Coronary artery (tissue), 2 donors: ENCODE measurements at regions not wholly inside any gene's neighbourhood (a gene's known extent, or its start where the extent isn't known, plus 50 kb on each side); places are given as distances from the start of the nearest gene placed in this dataset.

Experiments
- DNase-seq: peaks from one replicate; pipeline ENCODE4 v3.0.0-alpha.2; 2017; ENCODE audit warnings: low spot score
- H3K27ac ChIP-seq, 2 donors: fragments of 200-600 bp; sonication (generic); one replicate each; pipeline ENCODE4 v1.5.1; 2016 to 2019
- H3K4me3 ChIP-seq: fragments of 200-600 bp; sonication (generic); 2 replicates; pipeline ENCODE4 v1.5.1; 2016; ENCODE audit warnings: mild to moderate bottlenecking, moderate library complexity
- CTCF ChIP-seq: fragments of 200-600 bp; sonication (generic); IDR thresholded peaks from one replicate; pipeline ENCODE4 v1.5.1; 2019; ENCODE audit warnings: antibody characterized with exemption

- Histone ChIP-seq H3K27ac (no peak overlapping the region), H3K4me3 (no peak overlapping the region)
- TF ChIP-seq CTCF: no peak
- no peak for DNase-seq
Measured at GRCh38 chr13:106675311-106675710, 107.4 kb upstream of the ARGLU1 start.

DNA sequence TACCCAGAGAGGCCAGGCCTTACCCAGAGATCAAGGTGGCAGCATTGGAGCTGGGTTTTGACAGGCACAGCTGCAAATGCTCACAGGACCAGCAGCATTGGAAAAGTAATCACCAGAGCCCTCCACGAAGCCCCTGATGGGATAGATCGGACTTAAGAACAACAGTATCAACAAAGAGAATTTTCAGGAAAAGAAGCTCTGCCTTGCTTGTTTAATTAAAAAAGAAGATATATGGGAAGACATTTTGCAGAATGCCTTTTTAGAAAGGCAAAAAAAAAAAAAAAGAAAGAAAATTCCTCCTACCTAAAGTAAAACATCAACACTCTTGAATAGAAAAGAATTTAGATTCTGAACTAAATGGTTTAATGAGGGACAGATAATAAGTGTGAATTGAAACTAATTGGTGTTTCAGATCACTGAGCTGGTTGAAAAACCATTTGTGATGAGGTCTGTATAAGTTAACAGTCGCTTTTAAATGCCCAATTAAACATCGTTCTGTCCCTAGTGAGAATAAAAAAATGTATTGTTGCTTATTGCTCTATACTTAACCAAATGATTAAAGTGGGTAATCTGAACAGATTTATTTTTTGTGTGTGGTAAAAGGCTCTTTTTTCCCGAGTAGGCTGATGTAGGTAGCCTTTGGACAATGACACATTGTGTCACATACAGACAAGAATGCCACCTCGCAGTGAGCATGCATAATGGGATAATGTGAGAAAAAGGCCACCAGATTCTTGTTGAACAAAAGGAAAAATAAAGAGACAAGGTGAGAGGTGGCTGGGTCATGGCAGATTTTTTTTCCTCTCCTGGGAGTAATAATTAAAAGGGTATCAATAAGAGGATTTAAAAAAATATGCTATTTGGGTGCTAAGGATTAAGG is 93.0 kb upstream of the ARGLU1 start:
- no peak for DNase-seq
- TF ChIP-seq CTCF: no peak
- Histone ChIP-seq H3K27ac (no peak overlapping the region), H3K4me3 (no peak overlapping the region)

DNA sequence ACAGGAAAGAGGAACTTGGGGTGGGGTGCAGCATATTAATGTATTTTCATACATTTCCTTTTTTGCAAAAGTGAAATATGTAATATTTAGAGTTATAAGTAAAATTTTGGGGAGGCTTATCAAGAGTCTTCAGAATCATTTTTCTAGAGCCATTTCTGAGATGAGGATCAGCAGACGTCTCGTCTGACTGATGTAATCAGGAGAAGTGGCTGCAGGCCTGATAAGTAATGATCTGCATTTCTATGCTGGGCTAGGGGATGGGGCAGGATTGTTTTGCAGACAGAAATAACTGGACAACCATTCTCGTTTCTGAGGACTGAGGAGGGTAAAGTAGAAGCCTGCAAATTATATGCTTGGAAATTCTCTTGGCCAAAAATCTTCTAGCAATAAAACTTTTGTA is 89.2 kb upstream of the ARGLU1 start:
- no peak for DNase-seq
- Histone ChIP-seq H3K27ac (no peak overlapping the region), H3K4me3 (no peak overlapping the region)
- no peak for TF ChIP-seq CTCF

- no peak overlapping the region for H3K27ac ChIP-seq
- no peak for DNase-seq
- no peak overlapping the region for H3K4me3 ChIP-seq
- TF ChIP-seq CTCF: no peak
Measured at GRCh38 chr13:106656186-106656585, 88.2 kb upstream of the ARGLU1 start.

- Histone ChIP-seq H3K27ac (no peak overlapping the region), H3K4me3 (no peak overlapping the region)
- TF ChIP-seq CTCF: no peak
- DNase-seq: no peak
Measured at GRCh38 chr13:106651442-106651841, 83.5 kb upstream of the ARGLU1 start.

GRCh38 chr13:106650690-106651205 is 82.8 kb upstream of the ARGLU1 start:
- TF ChIP-seq CTCF: no peak
- H3K4me3 ChIP-seq: no peak overlapping the region
- no peak overlapping the region for H3K27ac ChIP-seq
- DNase-seq: no peak

DNA sequence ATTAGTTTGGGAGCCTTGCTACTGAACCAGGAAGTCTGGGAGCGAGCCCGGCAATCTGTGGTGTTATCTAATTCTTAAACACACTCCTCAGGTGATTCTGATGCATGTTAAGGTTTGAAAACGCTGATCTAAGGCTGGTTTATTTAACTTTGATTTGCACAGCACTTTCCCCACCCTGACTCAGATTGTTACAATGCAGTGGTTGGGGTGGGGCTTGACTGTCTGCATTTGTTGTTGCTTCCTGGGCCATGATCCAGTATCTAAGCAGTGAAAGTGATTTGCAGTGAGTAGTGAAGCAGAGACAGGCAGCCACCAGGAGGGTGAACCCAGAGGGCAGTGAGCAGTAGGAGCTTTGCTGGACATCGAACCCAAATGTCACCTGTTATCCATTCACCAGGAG is 81.6 kb upstream of the ARGLU1 start:
- no peak overlapping the region for H3K4me3 ChIP-seq
- no peak for DNase-seq
- TF ChIP-seq CTCF: no peak
- no peak overlapping the region for H3K27ac ChIP-seq
